HCEC 1CT (cell line): ENCODE measurements at regions not wholly inside any gene's neighbourhood (a gene's known extent, or its start where the extent isn't known, plus 50 kb on each side); places are given as distances from the start of the nearest gene placed in this dataset.
A peak's percentile ranks its signal among the peaks of the same experiment; 100 is the strongest.
"Not testable (repeated sequence)": the region's sequence is repeated elsewhere in the genome, so short reads cannot be mapped to it uniquely, and the experiment has no call there.

Experiments
- DNase-seq: peaks from one replicate; pipeline ENCODE4 v3.0.0-alpha.2; 2017

DNA sequence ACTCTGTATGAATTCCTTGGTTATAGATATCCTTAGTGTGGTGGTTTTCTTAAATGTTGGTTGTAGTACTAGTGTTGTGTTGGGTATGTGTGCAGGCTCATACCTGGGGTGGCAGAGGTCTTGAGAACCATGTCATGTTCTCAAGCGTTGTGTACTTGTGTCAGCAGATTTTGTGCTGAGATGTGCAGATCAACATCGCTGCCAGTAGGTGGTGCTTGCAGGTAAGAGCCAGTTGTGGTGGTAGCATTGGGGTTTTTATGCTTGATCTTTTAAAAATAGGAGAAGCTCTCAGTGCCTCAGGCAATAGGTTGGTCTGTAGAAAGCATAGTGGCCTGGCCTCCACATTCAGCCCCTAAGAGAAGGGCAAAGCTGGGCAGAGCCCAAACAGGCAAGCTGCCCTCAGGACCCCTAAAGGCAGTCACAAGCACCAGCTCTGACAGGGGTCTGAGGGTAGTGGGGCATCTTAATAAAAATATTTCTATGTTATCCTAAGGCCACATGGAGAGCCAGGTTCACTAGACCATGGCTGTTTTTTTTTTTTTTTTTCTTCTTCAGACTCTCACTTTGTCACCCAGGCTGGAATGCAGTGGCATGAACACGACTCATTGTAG is 164.0 kb downstream of the IL20RB start:
- DNase-seq = peak; percentile 40

DNA sequence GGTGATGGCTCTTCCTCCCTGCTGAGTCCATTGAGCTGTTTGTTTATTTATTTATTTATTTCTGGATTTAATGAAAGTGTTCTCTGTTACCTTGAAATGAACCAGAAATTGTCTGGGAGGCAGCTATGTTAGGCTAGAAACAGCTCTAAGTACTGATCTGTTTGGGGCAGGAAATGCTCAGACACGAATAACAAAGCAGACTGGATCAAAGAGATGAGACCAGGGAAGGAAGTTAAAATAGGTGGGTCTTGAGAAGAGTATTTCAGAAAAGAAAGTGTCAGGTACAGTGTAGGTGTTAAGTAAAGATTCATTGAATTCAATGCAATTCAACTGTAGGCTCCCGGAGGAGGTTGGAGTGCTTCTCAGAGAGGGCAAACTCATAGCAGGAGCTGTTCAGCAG is 173.3 kb downstream of the IL20RB start:
- DNase-seq = no peak

DNA sequence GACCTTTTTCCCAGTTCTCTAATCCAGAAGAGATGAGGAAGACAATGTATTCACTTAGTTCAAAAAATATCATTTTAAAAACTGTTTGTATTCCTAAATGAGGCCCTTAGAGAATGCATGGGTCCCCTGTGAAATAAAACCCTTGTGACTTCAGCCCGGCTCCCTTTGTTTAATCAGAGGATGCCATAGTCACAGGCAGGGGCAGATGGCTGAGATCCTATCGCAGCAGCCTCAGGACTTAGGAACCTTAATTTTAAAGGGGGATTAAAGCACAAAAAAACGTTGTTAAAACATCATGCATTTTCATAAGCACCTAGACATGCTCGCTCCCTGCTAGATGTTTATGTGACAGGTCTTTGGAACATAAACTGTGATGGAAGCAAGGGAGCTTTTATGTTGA is 176.6 kb downstream of the IL20RB start:
- DNase-seq = no peak

DNA sequence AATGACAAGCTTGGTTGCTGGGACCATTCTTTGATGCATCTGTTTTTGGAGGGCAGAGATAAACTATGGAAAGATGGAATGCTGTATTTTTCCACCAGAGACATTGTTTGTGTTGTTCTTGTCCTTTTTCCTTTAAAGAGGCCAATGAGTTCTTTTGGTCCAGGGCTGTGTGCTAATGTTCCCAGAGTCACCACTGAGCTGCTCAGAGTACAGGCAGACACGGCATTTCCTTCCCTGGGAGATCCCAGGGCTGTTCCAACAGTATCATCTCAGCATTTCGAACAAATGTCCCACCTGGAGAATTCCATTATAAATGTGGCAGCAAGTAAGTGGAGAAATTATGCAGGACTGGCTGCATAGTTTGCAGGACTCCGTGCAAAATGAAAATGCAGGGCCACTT is 190.6 kb downstream of the IL20RB start:
- no peak for DNase-seq

DNA sequence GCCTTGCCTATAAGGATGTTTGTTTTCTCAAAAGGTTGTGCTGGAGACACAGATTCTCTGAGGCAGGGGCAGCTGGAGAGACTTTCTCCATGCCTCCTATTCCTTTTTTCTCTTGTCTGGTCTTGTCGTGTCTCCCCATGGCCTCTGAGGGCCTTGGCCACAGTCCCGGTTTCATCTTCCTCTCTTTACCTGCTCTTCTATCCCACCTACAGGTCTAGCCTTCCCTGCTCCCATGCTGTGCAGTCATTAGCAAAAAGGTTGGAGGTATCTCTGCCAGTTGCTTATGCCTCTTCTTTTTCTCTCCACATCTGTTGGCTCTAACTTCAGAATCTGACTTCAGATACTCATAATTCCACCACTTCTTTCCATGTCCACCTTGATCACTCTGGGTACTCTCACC is 191.1 kb downstream of the IL20RB start:
- DNase-seq = no peak

DNA sequence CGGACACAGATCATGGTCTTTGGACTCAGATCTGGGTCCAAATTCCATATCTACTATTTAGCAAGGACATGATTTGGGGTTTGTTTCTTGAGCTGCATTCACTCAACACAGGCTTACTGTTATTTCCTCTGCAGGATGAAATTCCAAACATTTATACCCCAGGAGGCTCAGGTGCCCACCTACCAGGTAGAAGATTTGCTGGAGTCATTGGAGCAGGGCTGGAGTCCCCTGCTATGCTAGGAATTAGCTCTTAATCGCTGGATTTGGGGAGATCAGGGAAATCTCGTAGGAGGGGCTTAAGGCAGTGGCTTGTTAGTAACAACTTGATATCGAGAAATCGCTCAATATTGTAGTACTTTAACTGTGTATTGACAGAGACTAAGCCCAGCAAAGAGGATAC is 193.0 kb downstream of the IL20RB start:
- no peak for DNase-seq

DNA sequence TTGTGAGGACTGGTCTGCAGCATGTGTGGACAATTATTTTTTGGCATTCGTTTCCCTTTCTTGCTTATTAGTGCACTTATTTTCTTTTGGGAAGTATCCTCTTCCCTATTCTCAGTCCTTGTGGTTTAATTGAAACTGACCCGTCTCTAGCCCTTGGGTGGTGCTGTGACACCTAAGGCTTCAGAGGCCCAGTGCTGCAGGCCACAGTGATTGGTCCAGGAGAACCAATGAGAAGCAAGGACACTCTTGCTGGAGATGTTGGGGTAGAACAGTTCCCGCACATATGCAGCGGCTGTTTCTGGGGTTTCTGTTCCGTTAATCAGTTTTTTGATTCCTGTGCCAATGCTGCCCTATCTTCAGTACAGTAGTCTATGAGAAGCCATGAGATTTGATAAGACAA is 195.3 kb downstream of the IL20RB start:
- DNase-seq = not testable (repeated sequence)

DNA sequence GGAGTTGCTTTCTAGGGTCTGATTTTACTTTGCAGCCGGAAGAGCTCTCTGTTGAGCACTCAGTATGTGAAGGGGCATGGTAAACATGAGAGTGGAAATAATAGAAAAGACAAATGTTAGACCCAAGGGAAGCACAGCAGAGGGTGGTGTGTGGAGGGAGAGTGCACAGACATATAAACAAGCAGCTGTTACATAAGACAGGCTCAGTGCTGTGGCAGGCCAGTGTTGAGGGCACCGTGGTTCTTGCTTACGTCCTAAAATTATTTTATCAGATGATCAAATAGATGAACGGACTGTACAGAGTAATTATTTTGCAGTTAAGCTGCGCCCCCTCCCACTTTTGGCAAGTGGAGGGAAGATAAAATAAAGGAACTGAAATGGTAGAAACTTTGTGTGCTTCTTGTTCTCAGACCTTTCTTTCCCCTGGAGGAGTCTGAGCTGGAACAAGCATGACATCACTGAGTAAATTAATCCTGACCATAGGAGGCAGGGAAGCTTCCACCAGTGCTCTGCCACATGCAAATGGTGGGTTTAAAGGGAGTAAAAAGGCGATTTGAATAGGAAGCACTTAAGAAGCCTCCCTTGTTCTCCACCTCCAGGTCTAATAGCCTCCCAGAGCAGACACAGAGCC is 205.6 kb downstream of the IL20RB start:
- no peak for DNase-seq

DNA sequence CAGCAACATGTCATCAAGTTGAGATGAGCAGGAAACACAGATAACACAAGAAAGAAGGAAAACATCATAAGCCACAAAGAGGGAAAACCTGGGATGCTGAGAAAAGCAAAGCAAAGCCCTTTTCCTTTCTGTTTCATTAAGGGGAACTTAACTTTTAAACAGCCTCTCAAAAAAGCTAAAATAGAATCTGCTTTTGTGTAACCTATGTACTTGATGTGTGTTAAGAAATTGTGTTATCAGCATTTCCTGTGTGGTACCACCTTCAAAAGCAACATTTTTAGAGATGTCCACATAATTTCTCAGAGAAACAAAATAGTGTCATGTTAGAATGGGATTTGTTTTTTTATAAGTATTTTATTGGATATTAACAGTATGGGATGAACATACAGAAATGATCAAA is 206.2 kb downstream of the IL20RB start:
- DNase-seq = no peak

DNA sequence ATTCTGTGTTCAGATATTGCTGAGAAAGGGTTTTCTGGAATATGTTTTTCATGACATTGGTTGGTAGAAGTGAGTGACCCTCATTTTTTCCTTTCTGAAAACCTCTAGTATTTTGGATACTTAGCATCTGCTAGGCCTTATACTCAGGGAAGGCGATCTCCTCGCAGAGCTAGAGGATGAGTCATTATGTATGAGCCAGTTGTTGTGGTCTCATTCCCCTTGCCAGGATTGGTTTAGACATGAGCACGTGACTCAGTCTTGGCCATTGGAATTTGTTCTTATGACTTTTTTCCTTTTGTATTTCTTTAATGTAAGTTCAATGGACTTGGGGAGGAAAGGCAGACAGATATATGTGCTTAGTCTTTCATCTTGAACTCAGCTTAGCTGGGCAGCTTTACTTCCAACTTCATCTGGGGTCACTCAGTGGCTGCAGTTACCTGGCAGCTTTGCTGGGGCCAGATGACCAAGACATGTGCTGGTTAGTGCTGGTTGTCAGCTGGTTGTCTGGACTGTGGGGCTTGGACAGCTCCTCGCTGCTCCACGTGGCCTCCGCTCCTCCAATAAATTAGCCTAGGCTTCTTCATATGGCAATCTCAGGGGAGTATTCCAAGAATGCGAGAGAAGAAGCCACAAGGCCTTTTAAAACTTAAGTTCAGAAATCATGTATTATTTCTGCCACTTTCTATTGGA is 207.5 kb downstream of the IL20RB start:
- DNase-seq = peak; percentile 68

DNA sequence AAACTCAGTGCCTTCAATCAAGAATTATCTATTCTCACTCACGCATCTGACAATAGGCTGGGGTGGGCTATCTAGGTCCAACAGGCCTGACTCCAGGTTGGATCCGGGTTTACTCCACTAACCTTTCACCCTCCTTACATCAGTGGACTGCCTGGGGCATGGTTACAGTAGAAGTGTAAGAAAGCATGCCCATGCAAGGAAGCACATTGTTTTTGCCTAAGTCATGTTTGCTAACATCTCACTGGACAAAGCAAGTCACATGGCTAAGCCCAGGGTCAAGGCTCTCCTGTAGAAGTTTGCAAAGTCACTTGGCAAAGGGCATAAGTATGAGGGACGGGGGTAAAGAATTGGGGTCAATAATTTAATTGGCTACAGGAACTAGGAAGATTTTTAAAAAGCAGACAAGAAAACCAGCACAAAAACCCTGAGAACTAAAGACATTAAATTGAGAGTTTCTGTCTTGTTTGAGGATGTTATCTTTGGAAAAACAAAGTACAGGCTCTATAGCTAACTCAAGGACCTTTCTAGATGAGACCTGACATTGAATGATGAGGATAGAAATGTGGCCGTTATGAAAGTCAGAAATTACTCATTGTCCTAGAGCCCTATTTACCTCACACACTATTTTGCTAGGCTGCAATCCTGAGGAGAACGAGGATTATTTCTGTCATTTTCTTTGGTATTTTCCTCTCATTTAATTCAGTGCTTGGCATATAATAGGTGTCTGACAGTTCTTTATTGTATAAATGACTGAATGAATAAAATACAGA is 214.2 kb downstream of the IL20RB start:
- no peak for DNase-seq

DNA sequence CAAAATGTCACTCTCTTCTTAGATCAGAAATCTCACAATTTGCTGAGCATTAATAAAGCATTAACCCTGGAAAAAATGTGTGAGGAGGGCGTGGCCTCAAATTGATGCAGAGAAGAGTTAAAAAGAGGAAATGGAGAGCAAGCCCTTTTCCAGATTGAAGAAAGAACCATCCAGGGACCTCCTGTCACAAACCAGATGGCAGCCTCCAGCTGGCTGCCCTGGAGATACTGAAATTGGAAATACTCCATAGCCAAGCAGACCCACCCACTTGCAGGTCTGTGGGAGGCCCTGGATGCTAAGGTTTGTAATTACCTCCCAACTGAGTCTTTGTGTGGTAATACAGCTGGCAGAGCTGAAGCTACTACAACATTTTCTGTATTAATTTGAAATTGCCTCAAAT is 214.9 kb downstream of the IL20RB start:
- no peak for DNase-seq

DNA sequence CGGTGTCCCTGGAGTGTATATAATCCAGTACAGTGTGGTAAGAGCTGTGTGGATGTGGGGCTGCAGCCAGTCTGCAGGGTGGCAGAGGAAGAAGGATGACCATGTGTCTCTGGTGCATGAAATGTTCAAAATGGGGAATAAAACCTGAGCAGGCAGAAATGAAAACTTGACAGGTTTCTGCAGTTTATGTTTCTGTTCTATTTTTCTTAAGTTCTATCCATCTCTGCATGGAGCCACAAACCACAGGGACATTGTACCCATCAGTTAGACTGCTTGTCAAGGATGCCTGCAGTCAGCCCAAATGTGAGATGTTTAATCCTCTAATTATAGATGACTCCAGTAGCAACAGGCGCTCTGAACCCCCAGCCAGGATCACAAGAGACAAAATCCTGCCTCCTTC is 216.7 kb downstream of the IL20RB start:
- no peak for DNase-seq

DNA sequence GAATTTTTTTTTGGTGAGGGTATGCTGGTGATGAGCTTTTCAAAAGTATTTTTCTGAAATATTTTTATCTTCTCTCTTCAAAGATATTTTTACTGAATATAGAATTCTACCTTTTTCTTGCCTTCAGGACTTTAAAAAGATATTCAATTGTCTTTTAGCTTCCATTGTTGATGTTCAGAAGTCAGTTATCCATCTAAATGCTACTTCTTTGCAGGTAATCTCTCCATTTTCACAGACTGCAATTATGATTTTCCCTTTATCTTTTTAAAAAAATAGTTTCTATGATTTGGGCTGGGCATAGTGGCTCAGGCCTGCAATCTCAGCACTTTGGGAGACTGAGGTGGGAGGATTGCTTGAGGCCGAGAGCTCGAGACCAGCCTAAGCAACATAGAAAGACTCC is 222.4 kb downstream of the IL20RB start:
- no peak for DNase-seq

DNA sequence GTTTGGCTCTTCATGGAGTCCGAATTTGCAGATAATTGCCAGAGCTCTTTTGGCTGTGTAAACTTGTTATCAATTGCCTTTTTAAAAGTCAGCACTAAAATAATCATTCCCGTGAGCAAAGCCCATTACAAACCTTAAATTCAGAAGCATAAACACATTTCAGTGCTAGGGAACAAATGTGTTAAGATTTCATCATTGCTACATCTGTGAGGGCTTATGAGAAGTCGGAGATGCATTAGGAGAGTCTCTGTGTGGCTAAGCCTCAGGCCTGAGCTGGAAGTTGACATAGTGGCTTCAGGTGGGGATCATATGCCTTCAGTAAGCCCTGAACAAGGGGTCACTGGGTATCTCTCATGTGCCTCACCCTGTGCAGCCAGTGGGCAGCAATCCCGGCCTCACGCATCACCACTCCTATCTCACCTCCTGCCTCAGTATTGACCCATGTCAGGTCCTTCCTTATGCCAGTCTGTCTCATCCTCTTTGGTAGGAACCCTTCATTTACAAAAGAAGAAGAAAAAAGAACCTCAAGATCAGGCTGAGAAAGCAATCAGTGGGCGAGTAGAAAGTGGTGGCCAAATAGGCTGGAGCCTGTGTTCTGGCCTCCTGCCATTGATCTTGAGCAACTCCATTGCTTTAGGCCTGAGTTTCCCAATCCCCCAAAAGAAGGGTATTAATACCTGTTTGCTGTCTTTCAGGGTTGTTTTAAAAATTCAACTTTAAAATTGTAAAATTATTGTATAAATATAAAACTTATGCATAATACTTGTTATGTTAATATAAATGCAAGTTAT is 233.5 kb downstream of the IL20RB start:
- DNase-seq = no peak

DNA sequence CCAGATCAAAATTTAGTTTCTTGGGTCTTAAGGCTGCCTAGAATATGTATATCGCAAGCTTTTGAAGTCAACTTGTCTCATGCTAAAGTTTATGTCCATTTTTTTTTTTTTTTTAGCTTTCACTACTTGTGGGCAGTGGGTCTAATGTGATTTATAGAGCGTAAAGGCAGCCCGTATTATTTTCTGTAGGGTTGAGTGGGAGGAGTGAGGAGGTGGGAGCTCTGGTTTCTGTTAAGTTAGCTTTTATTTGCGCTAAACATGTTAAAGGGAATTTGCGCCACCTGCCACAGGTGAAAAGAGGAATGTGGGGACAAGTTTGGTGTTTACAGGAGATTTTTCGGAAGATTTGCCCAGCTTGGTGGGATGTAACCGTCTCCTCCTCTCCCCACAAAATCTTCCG is 234.2 kb downstream of the IL20RB start:
- no peak for DNase-seq

DNA sequence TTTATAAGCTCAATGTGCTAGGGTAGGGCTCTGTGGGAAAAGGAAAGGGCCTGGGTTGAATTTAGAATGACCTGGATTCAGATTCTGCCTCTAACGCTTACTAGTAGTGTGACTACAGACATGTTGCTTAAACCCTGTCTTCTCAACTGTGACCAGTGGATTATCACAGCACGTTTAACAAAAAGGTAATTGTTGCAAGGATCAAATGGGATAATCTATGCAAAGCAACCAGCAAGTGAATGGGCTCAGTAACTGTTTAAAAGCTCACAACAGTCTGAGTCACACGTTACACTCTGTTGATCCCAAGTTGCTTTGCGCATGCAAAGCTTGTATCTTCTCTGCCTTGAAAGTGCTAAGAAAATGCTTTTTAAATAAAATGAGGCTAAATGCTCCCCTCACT is 236.5 kb downstream of the IL20RB start:
- no peak for DNase-seq

DNA sequence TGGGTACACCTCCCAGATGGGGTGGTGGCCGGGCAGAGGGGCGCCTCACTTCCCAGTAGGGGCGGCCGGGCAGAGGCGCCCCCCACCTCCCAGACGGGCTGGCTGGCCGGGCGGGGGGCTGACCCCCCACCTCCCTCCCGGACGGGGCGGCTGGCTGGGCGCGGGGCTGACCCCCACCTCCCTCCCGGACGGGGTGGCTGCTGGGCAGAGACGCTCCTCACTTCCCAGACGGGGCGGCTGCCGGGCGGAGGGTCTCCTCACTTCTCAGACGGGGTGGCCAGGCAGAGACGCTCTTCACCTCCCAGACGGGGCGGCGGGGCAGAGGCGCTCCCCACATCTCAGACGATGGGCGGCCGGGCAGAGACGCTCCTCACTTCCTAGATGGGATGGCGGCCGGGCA is 240.6 kb downstream of the IL20RB start:
- DNase-seq = not testable (repeated sequence)

DNA sequence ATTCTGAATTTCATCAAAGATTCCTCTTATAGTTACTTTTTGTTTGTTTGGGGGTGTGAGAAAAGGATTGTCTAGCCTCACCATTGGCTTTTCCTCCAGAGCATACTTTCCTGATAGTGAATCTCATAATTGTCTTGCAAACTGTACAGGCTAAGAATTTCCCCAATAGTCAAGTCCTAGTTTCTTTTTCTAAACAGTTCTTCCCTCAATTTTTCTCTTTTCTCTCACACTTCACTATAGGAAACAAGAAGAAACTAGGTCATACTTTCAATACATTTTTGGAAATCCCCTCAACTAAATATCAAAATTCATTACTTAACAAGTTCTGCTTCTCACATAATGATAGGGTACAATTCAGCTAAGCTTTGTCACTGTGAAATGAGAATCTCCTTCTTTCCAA is 241.9 kb downstream of the IL20RB start:
- no peak for DNase-seq

DNA sequence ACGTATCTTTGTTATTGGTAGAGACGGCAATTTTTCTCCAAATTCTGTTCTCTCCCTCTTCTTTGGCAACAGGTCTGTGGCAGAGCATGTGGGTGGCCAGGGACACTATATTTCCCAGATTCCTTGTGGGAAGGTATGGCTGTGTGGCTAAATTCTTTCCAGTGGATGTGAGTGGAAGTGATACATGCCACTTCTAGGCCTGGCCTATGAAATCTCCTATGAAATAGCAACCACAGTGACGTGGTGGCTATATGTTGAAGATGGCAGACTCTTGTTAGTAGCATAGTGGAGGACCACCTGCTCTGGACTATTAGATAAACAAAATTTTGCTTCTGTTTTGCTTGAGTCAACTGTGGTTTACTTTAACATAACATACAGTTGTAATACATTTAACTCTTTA is 243.3 kb downstream of the IL20RB start:
- DNase-seq = no peak

DNA sequence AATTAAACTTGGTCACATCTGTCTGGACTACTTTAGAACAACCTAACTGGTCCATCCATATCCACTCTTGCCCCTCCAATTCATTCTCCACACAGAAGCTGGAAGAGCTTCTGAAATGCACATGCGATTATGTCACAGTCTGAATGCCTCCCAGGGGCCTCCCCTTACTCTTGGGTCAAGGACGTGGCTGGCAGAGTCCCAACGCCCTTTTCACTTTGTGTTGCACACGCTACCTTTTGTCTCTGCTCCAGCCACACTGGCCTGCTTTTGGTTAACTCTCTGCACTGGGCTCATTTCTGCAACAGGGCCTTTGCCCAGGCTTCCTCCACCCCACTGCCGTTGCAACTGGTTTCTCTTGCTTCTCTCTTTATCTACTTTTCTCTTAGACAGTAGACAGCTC is 245.2 kb downstream of the IL20RB start:
- DNase-seq = no peak

DNA sequence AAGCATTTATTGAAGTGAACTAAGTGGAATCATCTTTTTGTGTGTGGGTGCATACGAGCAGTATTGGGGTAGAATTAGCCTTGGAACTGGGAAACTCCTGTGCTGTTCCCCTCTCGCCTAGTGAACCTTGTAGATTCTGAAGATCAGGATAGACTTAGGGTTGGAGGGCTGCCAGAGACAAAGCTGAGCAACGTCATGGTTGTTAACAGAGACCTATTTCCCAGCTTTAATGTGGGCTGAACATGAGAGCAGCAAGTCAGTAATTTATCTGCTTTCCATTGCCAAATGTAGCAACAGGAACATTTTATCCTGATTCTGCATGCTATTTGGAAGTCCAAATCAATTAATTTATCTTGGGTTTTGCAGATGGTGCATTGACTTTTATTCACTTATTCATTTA is 246.6 kb downstream of the IL20RB start:
- no peak for DNase-seq
